Endodermal cell (in vitro differentiated cells): ENCODE measurements at regions not wholly inside any gene's neighbourhood (a gene's known extent, or its start where the extent isn't known, plus 50 kb on each side); places are given as distances from the start of the nearest gene placed in this dataset.

Experiments
- DNase-seq: peaks from one replicate; pipeline ENCODE4 v3.0.0-alpha.2; 2017
- H3K27ac ChIP-seq: 2 replicates; pipeline ENCODE4 v1.5.1; 2013; ENCODE audit warnings: mild to moderate bottlenecking, low read depth, low read length, moderate library complexity
- H3K27me3 ChIP-seq: 2 replicates; pipeline ENCODE4 v1.6.1; 2013; ENCODE audit warnings: mild to moderate bottlenecking, low read length, moderate library complexity; ENCODE audit not compliant: insufficient read depth, control insufficient read depth, poor library complexity, severe bottlenecking
- H3K36me3 ChIP-seq: 2 replicates; pipeline ENCODE4 v1.7.0; 2013; ENCODE audit warnings: mild to moderate bottlenecking, low read length, moderate library complexity; ENCODE audit not compliant: control insufficient read depth, insufficient read depth
- H3K4me1 ChIP-seq: one replicate; pipeline ENCODE4 v1.7.0; 2013; ENCODE audit warnings: low read length; ENCODE audit not compliant: control insufficient read depth, insufficient read depth
- H3K4me3 ChIP-seq: 2 replicates; pipeline ENCODE4 v1.5.1; 2013; ENCODE audit warnings: mild to moderate bottlenecking, low read length, moderate library complexity
- H3K9ac ChIP-seq: 2 replicates; pipeline ENCODE4 v1.6.1; 2013; ENCODE audit warnings: mild to moderate bottlenecking, low read length, moderate library complexity; ENCODE audit not compliant: poor library complexity, severe bottlenecking; ENCODE audit errors: extremely low read depth
- H3K9me3 ChIP-seq: 2 replicates; pipeline ENCODE4 v1.6.1; 2013; ENCODE audit warnings: mild to moderate bottlenecking, low read length, moderate library complexity; ENCODE audit not compliant: control insufficient read depth
- H3K27ac Mint-ChIP-seq: 2 replicates; pipeline ENCODE4 v1.8.0; 2020; ENCODE audit warnings: mixed read lengths
- H3K27me3 Mint-ChIP-seq: 2 replicates; pipeline ENCODE4 v1.8.0; 2021; ENCODE audit warnings: mild to moderate bottlenecking, mixed read lengths; ENCODE audit not compliant: insufficient read depth
- H3K36me3 Mint-ChIP-seq: 2 replicates; pipeline ENCODE4 v1.8.0; 2020; ENCODE audit warnings: low read depth, mixed read lengths
- H3K4me1 Mint-ChIP-seq: 2 replicates; pipeline ENCODE4 v1.8.0; 2020; ENCODE audit warnings: mixed read lengths
- H3K4me3 Mint-ChIP-seq: 2 replicates; pipeline ENCODE4 v1.8.0; 2020; ENCODE audit warnings: mild to moderate bottlenecking, moderate library complexity, mixed read lengths
- H3K9me3 Mint-ChIP-seq: 2 replicates; pipeline ENCODE4 v1.8.0; 2020; ENCODE audit warnings: mild to moderate bottlenecking, mixed read lengths
- CTCF ChIP-seq: fragments of 200-600 bp; sonication (generic); conservative IDR thresholded peaks from 2 replicates; pipeline ENCODE4 v1.5.0; 2021; ENCODE audit warnings: antibody characterized with exemption, mild to moderate bottlenecking
- WGBS, 2 experiments: methylation state at CpG; one replicate each; pipeline versions ENCODE4 v1.1.5 to v1.1.7; 2013; ENCODE audit warnings: missing lambda C conversion rate in 2 of 2, mixed read lengths in 1 of 2; ENCODE audit not compliant: insufficient coverage in 1 of 2, insufficient read length in 1 of 2; 5-methylcytosine and 5-hydroxymethylcytosine counted together

DNA sequence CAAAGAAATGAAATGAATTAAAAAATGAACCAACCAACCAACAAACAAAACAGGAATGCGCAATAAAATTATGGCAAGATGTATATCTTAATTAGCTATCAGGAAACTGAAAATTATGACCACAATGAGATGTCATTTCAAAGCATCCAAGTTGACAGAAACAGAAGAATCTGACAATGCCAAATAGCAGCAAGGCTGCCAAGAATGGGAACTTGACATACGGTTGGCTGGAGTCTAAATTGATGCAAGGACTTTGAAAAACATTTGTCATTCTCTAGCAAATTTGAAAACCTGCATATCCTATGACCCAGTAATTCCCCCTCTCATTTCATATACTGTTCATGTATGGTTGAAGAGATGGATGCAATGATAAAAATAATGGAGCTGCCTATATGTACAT is 1262.6 kb downstream of the TBC1D22A start:
- DNase-seq, result no peak
- TF ChIP-seq CTCF, result no peak
- no peak overlapping the region for H3K27ac Mint-ChIP-seq
- 92% methylated on average over 2 of the region's 2 CpGs; no CpG with 5 or more reads in 1 of the 2 experiments for WGBS, 2 experiments
- Histone ChIP-seq H3K27ac (no peak overlapping the region), H3K9me3 (peaks cover 15% of the 10 kb centered on the region), H3K4me1 (no peaks in the 10 kb centered on the region), H3K27me3 (no peaks in the 10 kb centered on the region), H3K36me3 (no peaks in the 10 kb centered on the region), H3K4me3 (no peak overlapping the region), H3K9ac (no peak overlapping the region)
- peaks cover 25% of the 10 kb centered on the region for H3K9me3 Mint-ChIP-seq
- no peak overlapping the region for H3K4me3 Mint-ChIP-seq
- no peaks in the 10 kb centered on the region for H3K4me1 Mint-ChIP-seq
- no peaks in the 10 kb centered on the region for H3K36me3 Mint-ChIP-seq
- no peaks in the 10 kb centered on the region for H3K27me3 Mint-ChIP-seq

DNA sequence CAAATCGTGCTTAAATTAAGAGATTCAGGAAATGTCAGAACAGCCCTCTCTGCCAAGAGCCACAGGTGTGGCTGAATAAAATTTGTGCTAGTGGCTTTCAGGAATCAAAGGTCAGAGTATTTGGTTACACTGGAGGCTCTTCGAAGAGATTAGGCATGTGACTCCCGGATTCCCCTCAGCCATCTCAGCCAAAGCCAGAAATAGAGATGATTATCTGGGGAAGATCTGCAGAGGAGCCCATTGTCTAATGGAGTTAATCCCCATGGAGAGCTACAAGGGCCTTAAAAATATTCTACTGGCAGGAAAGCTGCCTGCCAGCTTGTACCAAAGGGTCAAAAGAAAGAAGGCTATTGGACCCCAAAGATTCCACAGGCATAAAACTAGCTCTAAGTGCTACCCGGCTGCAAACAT is 1259.5 kb downstream of the TBC1D22A start:
- peaks cover 54% of the 10 kb centered on the region for H3K9me3 Mint-ChIP-seq
- H3K27me3 ChIP-seq, result no peaks in the 10 kb centered on the region
- no peak for TF ChIP-seq CTCF

DNA sequence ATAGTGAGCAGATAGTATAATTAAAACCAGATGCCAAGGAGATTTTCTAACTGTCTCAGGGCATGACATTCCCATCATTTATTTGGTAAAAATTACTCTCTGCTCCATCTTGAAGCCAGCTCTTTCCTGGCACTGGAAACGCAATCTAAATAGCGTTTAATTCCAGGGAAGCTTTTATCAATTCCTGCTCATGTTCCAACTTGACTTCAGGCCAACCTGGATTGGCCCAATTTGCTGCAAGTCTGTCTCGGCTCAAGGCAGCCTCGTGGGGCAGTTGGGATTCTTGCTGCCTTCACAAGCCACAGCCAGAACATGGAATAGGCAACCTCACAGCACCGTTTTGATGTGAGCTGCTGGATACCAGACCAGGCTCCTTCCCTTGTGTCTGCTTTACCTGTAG is 1255.9 kb downstream of the TBC1D22A start:
- Histone ChIP-seq H3K27me3 (no peaks in the 10 kb centered on the region), H3K4me3 (no peak overlapping the region), H3K9ac (no peak overlapping the region), H3K36me3 (no peaks in the 10 kb centered on the region), H3K9me3 (peaks cover 35% of the 10 kb centered on the region), H3K4me1 (no peaks in the 10 kb centered on the region), H3K27ac (no peak overlapping the region)
- no peak for TF ChIP-seq CTCF
- 80 to 94% methylated on average over 5 of the region's 5 CpGs for WGBS, 2 experiments
- peaks cover 69% of the 10 kb centered on the region for H3K9me3 Mint-ChIP-seq
- H3K36me3 Mint-ChIP-seq, result peaks cover 4% of the 10 kb centered on the region
- DNase-seq, result no peak
- H3K4me1 Mint-ChIP-seq, result no peaks in the 10 kb centered on the region
- no peak overlapping the region for H3K27ac Mint-ChIP-seq
- no peak overlapping the region for H3K4me3 Mint-ChIP-seq
- H3K27me3 Mint-ChIP-seq, result peaks cover 13% of the 10 kb centered on the region

More for the DNA sequence above, 1259.5 kb downstream of the TBC1D22A start:
- 87 to 89% methylated on average over 4 of the region's 4 CpGs for whole genome bisulfite sequencing, 2 experiments
- Histone ChIP-seq H3K27ac (no peak overlapping the region), H3K4me1 (no peaks in the 10 kb centered on the region), H3K36me3 (no peaks in the 10 kb centered on the region), H3K4me3 (no peak overlapping the region), H3K9ac (no peak overlapping the region), H3K9me3 (peaks cover 31% of the 10 kb centered on the region)
- Mint-ChIP-seq H3K27ac (no peak overlapping the region), H3K27me3 (peaks cover 9% of the 10 kb centered on the region), H3K4me1 (no peaks in the 10 kb centered on the region), H3K4me3 (no peak overlapping the region), H3K36me3 (peaks cover 4% of the 10 kb centered on the region)
- no peak for DNase-seq
